GM23248 (cell line): ENCODE measurements at regions not wholly inside any gene's neighbourhood (a gene's known extent, or its start where the extent isn't known, plus 50 kb on each side); places are given as distances from the start of the nearest gene placed in this dataset.

ENCODE experiments used
- DNase-seq: peaks from one replicate; pipeline ENCODE4 v3.0.0-alpha.2; 2015
- H2AFZ ChIP-seq: fragments of 200-600 bp; sonication (generic); 2 replicates; pipeline ENCODE4 v1.6.1; 2016; ENCODE audit warnings: antibody characterized with exemption
- H3F3A ChIP-seq: fragments of 200-600 bp; sonication (generic); 2 replicates; pipeline ENCODE4 v1.6.1; 2016; ENCODE audit warnings: mild to moderate bottlenecking, antibody characterized with exemption, mixed run types; ENCODE audit not compliant: insufficient read depth
- H3K27ac ChIP-seq: fragments of 200-600 bp; sonication (generic); 2 replicates; pipeline ENCODE4 v1.5.1; 2016; ENCODE audit warnings: mild to moderate bottlenecking
- H3K27me3 ChIP-seq: fragments of 200-600 bp; sonication (generic); replicated peaks from 2 replicates; pipeline ENCODE4 v1.6.1; 2016; ENCODE audit warnings: mild to moderate bottlenecking; ENCODE audit not compliant: insufficient read depth
- H3K36me3 ChIP-seq: fragments of 200-600 bp; sonication (generic); 2 replicates; pipeline ENCODE4 v1.6.1; 2016; ENCODE audit warnings: low read depth, mild to moderate bottlenecking
- H3K4me1 ChIP-seq: fragments of 200-600 bp; sonication (generic); 2 replicates; pipeline ENCODE4 v1.6.1; 2016; ENCODE audit warnings: mild to moderate bottlenecking; ENCODE audit not compliant: insufficient read depth
- H3K4me2 ChIP-seq: fragments of 200-600 bp; sonication (generic); one replicate; pipeline ENCODE4 v1.6.1; 2016; ENCODE audit warnings: mild to moderate bottlenecking; ENCODE audit not compliant: unreplicated experiment
- H3K4me3 ChIP-seq: fragments of 200-600 bp; sonication (generic); 2 replicates; pipeline ENCODE4 v1.5.1; 2016; ENCODE audit warnings: mild to moderate bottlenecking
- H3K79me2 ChIP-seq: fragments of 200-600 bp; sonication (generic); 2 replicates; pipeline ENCODE4 v1.6.1; 2016; ENCODE audit warnings: mild to moderate bottlenecking; ENCODE audit not compliant: insufficient read depth
- H3K9ac ChIP-seq: fragments of 200-600 bp; sonication (generic); 2 replicates; pipeline ENCODE4 v1.6.1; 2016; ENCODE audit warnings: mild to moderate bottlenecking
- H3K9me2 ChIP-seq: fragments of 200-600 bp; sonication (generic); 2 replicates; pipeline ENCODE4 v1.6.1; 2016; ENCODE audit warnings: mixed run types, mild to moderate bottlenecking, moderate library complexity; ENCODE audit not compliant: insufficient read depth
- H3K9me3 ChIP-seq: fragments of 200-600 bp; sonication (generic); one replicate; pipeline ENCODE4 v1.6.1; 2017; ENCODE audit warnings: low read depth
- H4K20me1 ChIP-seq: fragments of 200-600 bp; sonication (generic); 2 replicates; pipeline ENCODE4 v1.6.0; 2016; ENCODE audit not compliant: insufficient read depth
- EZH2 ChIP-seq: fragments of 200-600 bp; sonication (generic); IDR thresholded peaks from 2 replicates; pipeline ENCODE4 v1.6.1; 2018; ENCODE audit warnings: antibody characterized with exemption, mild to moderate bottlenecking; ENCODE audit not compliant: insufficient read depth, poor library complexity, severe bottlenecking
- EZH2phosphoT487 ChIP-seq: fragments of 200-600 bp; sonication (generic); IDR thresholded peaks from 2 replicates; pipeline ENCODE4 v1.6.1; 2018; ENCODE audit warnings: antibody characterized with exemption, moderate library complexity, mild to moderate bottlenecking, low read depth; ENCODE audit not compliant: insufficient read depth
- WGBS, 2 experiments: methylation state at CpG; one replicate each; pipeline ENCODE4 v1.1.6; 2015 to 2017; ENCODE audit warnings: low lambda C conversion rate in 2 of 2, low coverage in 1 of 2; ENCODE audit errors: missing lambda C conversion rate in 2 of 2; 5-methylcytosine and 5-hydroxymethylcytosine counted together
- in situ Hi-C: fragments of 300-500 bp; cut with MboI; formaldehyde crosslinking; loops from 2 replicates; pipeline ENCODE4 v1.15.0; 2020

DNA sequence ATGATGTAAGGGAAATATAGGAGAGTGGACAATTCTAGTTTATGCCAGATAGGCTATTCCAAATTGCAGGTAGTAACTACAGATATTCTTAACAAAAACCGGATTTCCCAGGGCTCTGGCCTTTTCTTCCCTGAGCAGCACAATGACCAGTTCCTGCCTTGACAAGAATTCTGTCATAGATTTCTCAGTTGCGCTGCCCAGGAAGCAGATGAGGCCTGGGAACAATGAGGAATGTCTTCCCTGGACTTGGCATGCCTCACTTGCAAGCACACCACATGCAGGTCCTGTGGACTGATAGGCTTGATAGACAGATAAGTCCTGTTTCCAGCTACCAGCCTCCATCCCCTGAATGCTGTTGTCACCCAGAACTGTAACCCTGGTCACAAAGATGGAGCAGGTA is 174.5 kb upstream of the PRSS58 start:
- H3K79me2 ChIP-seq, result no peaks in the 10 kb centered on the region
- no peak overlapping the region for H2AFZ ChIP-seq
- H3K9me3 ChIP-seq, result no peaks in the 10 kb centered on the region
- no peak overlapping the region for H3K4me3 ChIP-seq
- H3K4me1 ChIP-seq, result peaks cover 11% of the 10 kb centered on the region
- in situ Hi-C loops, result no loop called here
- H3K9me2 ChIP-seq, result no peaks in the 10 kb centered on the region
- DNase-seq, result no peak
- 90 to 97% methylated on average over 2 of the region's 2 CpGs for WGBS, 2 experiments
- H4K20me1 ChIP-seq, result no peaks in the 10 kb centered on the region
- no peaks in the 10 kb centered on the region for H3K27me3 ChIP-seq
- no peaks in the 10 kb centered on the region for H3F3A ChIP-seq
- TF ChIP-seq EZH2 (no peak), EZH2phosphoT487 (no peak)
- H3K36me3 ChIP-seq, result no peaks in the 10 kb centered on the region
- H3K4me2 ChIP-seq, result no peak overlapping the region
- no peak overlapping the region for H3K27ac ChIP-seq
- H3K9ac ChIP-seq, result no peak overlapping the region

DNA sequence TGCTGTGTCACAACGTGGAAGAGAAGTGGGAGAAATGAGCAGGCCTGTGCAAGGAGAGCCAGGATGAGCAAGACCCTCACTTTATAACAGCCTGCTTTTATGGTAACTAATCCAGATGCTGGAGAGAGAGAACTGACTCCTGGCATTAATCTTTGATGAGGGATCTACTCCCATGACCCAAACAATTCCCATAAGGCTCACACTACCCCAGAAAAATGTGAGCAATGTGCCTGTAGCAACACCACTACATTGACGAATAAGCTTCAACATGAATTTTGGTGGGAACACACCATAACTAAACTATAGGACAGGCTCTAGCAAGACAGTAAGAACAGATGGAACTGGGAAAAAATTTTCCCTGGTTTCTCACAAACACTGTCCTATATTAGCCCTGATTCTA is 173.6 kb upstream of the PRSS58 start:
- WGBS, 2 experiments, result 45% methylated on average over 2 of the region's 2 CpGs
- Histone ChIP-seq H3K4me2 (no peak overlapping the region), H3K4me1 (peaks cover 2% of the 10 kb centered on the region)

DNA sequence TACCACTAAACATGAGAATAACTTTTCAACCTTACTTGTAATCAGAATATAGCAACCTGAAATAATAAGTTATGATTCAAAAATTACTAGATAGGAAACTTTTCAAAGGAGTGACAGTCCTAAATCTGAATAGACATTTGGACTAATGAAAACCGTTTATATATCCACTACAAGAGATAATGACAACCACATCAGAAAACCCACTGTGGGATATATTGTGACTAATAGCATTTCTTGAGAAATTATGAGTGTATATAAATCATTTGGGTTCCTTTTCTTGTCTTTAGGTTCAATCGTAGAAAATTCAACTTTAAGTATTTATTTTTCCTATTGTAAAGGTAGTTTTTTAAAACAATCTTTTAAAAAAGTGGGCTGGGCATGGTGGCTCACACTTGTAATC is 170.2 kb upstream of the PRSS58 start:
- H3K9ac ChIP-seq, result no peak overlapping the region
- in situ Hi-C loops, result no loop called here
- H3K9me2 ChIP-seq, result no peaks in the 10 kb centered on the region
- no peak overlapping the region for H3K27ac ChIP-seq
- no peaks in the 10 kb centered on the region for H3K79me2 ChIP-seq
- 0 out of 2 replicates have a peak, but pooled peaks cover 2% of the 10 kb centered on the region for H3K27me3 ChIP-seq
- TF ChIP-seq EZH2, result no peak
- H3F3A ChIP-seq, result no peaks in the 10 kb centered on the region
- no peak overlapping the region for H2AFZ ChIP-seq
- H3K9me3 ChIP-seq, result no peaks in the 10 kb centered on the region
- WGBS, 2 experiments, result 8 to 9% methylated on average over 2 of the region's 2 CpGs
- H3K4me3 ChIP-seq, result no peak overlapping the region
- no peaks in the 10 kb centered on the region for H3K4me1 ChIP-seq
- DNase-seq, result no peak
- H3K4me2 ChIP-seq, result no peak overlapping the region
- no peaks in the 10 kb centered on the region for H3K36me3 ChIP-seq
- no peaks in the 10 kb centered on the region for H4K20me1 ChIP-seq

More for the DNA sequence above, 173.6 kb upstream of the PRSS58 start:
- H3K9me2 ChIP-seq, result no peaks in the 10 kb centered on the region
- no peak for TF ChIP-seq EZH2
- TF ChIP-seq EZH2phosphoT487, result no peak
- no peaks in the 10 kb centered on the region for H3K36me3 ChIP-seq
- H3K4me3 ChIP-seq, result no peak overlapping the region
- H2AFZ ChIP-seq, result no peak overlapping the region
- no peak overlapping the region for H3K9ac ChIP-seq
- in situ Hi-C loops, result no loop called here
- H4K20me1 ChIP-seq, result no peaks in the 10 kb centered on the region
- H3K9me3 ChIP-seq, result no peaks in the 10 kb centered on the region
- DNase-seq, result no peak
- H3F3A ChIP-seq, result no peaks in the 10 kb centered on the region
- H3K79me2 ChIP-seq, result no peaks in the 10 kb centered on the region
- H3K27ac ChIP-seq, result no peak overlapping the region
- no peaks in the 10 kb centered on the region for H3K27me3 ChIP-seq

DNA sequence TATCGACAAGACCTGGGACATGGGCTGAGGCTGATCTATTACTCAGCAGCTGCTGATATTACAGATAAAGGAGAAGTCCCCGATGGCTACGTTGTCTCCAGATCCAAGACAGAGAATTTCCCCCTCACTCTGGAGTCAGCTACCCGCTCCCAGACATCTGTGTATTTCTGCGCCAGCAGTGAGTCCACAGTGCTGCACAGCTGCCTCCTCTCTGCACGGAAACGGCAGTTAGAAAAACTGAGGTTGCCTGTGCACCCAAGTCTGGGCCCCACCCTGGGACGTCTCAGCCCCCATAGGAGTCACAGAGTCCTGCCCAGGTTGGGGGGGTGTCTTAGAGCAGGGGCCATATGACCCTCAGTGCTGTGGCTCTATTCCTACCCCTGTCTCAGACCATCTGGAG is 167.4 kb upstream of the PRSS58 start:
- H4K20me1 ChIP-seq, result no peaks in the 10 kb centered on the region
- H3F3A ChIP-seq, result no peaks in the 10 kb centered on the region
- H3K4me2 ChIP-seq, result no peak overlapping the region
- H3K4me3 ChIP-seq, result no peak overlapping the region
- H3K79me2 ChIP-seq, result no peaks in the 10 kb centered on the region
- no peaks in the 10 kb centered on the region for H3K9me2 ChIP-seq
- H3K27ac ChIP-seq, result no peak overlapping the region
- H3K9me3 ChIP-seq, result no peaks in the 10 kb centered on the region
- no peak overlapping the region for H2AFZ ChIP-seq
- no peaks in the 10 kb centered on the region for H3K36me3 ChIP-seq
- WGBS, 2 experiments, result 54 to 69% methylated on average over 7 to 8 of the region's 8 CpGs
- H3K9ac ChIP-seq, result no peak overlapping the region
- TF ChIP-seq EZH2 (no peak), EZH2phosphoT487 (no peak)
- in situ Hi-C loops, result no loop called here
- no peaks in the 10 kb centered on the region for H3K4me1 ChIP-seq
- no peak for DNase-seq
- 0 out of 2 replicates have a peak, but pooled peaks cover 5% of the 10 kb centered on the region for H3K27me3 ChIP-seq

DNA sequence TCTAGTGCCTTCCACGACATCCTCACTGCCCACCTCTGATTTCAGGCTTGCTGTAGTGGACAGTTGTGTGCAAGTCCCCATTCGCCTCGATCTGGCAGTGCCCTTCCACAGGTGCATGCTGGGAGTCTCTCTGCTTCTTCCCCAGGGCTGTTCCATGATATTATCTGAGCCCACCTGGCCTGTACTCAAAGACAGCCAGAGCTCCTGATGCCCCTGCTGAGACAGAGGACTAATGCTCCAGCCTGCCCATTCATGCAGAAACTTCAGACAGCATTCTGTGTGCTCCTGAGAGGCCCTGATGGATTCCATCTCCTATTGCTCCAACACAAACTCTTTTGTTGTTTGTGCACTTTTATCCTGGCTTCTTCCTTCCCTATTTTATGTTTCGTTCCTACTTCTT is 164.8 kb upstream of the PRSS58 start:
- no peaks in the 10 kb centered on the region for H3F3A ChIP-seq
- H3K9me2 ChIP-seq, result no peaks in the 10 kb centered on the region
- no peak for TF ChIP-seq EZH2phosphoT487
- no peak for TF ChIP-seq EZH2
- 0 out of 2 replicates have a peak, but pooled peaks cover 5% of the 10 kb centered on the region for H3K27me3 ChIP-seq
- H4K20me1 ChIP-seq, result no peaks in the 10 kb centered on the region
- H3K9me3 ChIP-seq, result no peaks in the 10 kb centered on the region
- no peaks in the 10 kb centered on the region for H3K36me3 ChIP-seq
- H3K4me3 ChIP-seq, result no peak overlapping the region
- H3K79me2 ChIP-seq, result no peaks in the 10 kb centered on the region
- WGBS, 2 experiments, result 65 to 78% methylated on average over 4 of the region's 4 CpGs
- H3K27ac ChIP-seq, result no peak overlapping the region
- in situ Hi-C loops, result no loop called here
- no peak overlapping the region for H2AFZ ChIP-seq
- H3K4me2 ChIP-seq, result no peak overlapping the region
- no peak overlapping the region for H3K9ac ChIP-seq
- no peaks in the 10 kb centered on the region for H3K4me1 ChIP-seq
- no peak for DNase-seq
